ENCODE measurements at regions not wholly inside any gene's neighbourhood (a gene's known extent, or its start where the extent isn't known, plus 50 kb on each side); places are given as distances from the start of the nearest gene placed in this dataset.
A peak's percentile ranks its signal among the peaks of the same experiment; 100 is the strongest.

DNA sequence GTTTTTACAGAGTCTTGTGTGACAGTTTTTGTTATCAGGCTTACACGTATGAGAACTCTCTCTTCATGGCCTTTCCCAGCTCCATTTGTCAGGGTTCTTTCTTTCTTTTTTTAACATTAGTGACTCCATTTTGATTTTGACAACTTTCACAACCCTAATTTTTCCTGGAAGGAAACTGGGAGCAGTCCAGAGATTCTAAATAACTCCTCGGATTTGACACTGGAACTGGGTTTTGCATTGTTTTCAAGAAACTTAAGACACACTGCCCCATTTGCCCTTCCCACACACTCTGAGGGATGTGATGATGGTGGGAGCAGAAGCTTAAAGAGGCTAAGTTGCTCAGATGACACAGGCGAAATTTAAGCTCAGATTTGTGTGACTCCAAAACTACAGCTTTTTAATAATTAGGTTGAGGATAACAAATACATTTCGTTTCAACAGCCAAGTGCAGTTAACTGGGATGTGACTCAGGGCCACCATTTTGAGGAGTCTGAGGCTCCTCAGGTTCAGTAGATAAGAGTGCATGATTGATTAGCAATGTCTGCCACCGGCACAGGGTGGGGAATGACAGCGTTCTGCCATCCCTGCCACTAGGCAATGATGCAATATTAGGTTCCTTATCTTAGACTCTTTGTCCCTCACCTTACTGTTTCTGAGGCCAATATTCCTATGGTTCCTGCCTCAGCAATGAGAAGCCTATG is 95.1 kb upstream of the ATP1A1 start (continued):
- TF ChIP-seq SPI1 (IDR thresholded peaks at IDR 0.05; ENCODE audit: borderline replicate concordance, low read depth, low read length), result no peak
- TF ChIP-seq SETDB1 (IDR thresholded peaks at IDR 0.05; ENCODE audit: low read length), result no peak
- TF ChIP-seq ZNF384 (IDR thresholded peaks at IDR 0.05; ENCODE audit: low read depth, low read length), result no peak
- TF ChIP-seq SLC30A9 (CRISPR knock-in tag; IDR thresholded peaks at IDR 0.05), result no peak
- TF ChIP-seq, protein P1, sequence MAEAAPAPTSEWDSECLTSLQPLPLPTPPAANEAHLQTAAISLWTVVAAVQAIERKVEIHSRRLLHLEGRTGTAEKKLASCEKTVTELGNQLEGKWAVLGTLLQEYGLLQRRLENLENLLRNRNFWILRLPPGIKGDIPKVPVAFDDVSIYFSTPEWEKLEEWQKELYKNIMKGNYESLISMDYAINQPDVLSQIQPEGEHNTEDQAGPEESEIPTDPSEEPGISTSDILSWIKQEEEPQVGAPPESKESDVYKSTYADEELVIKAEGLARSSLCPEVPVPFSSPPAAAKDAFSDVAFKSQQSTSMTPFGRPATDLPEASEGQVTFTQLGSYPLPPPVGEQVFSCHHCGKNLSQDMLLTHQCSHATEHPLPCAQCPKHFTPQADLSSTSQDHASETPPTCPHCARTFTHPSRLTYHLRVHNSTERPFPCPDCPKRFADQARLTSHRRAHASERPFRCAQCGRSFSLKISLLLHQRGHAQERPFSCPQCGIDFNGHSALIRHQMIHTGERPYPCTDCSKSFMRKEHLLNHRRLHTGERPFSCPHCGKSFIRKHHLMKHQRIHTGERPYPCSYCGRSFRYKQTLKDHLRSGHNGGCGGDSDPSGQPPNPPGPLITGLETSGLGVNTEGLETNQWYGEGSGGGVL (CRISPR knock-in tag; IDR thresholded peaks at IDR 0.05), result no peak
- TF ChIP-seq NCOR1 (IDR thresholded peaks at IDR 0.05), result no peak
- TF ChIP-seq, protein P2, sequence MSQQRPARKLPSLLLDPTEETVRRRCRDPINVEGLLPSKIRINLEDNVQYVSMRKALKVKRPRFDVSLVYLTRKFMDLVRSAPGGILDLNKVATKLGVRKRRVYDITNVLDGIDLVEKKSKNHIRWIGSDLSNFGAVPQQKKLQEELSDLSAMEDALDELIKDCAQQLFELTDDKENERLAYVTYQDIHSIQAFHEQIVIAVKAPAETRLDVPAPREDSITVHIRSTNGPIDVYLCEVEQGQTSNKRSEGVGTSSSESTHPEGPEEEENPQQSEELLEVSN (IDR thresholded peaks at IDR 0.05; ENCODE audit: borderline replicate concordance in 1 of 2, extremely low read depth in 1 of 2, insufficient read depth in 1 of 2, insufficient read length in 1 of 2, low read depth in 1 of 2, low read length in 1 of 2, poor library complexity in 1 of 2, severe bottlenecking in 1 of 2), result no peak
- TF ChIP-seq SNIP1 (IDR thresholded peaks at IDR 0.05; ENCODE audit: low read depth), result no peak
- peak; percentile 82 for TF ChIP-seq GTF2A2 (tag; IDR thresholded peaks at IDR 0.05)
- no peak for TF ChIP-seq RFX1 (IDR thresholded peaks at IDR 0.05)
- TF ChIP-seq, protein P3, sequence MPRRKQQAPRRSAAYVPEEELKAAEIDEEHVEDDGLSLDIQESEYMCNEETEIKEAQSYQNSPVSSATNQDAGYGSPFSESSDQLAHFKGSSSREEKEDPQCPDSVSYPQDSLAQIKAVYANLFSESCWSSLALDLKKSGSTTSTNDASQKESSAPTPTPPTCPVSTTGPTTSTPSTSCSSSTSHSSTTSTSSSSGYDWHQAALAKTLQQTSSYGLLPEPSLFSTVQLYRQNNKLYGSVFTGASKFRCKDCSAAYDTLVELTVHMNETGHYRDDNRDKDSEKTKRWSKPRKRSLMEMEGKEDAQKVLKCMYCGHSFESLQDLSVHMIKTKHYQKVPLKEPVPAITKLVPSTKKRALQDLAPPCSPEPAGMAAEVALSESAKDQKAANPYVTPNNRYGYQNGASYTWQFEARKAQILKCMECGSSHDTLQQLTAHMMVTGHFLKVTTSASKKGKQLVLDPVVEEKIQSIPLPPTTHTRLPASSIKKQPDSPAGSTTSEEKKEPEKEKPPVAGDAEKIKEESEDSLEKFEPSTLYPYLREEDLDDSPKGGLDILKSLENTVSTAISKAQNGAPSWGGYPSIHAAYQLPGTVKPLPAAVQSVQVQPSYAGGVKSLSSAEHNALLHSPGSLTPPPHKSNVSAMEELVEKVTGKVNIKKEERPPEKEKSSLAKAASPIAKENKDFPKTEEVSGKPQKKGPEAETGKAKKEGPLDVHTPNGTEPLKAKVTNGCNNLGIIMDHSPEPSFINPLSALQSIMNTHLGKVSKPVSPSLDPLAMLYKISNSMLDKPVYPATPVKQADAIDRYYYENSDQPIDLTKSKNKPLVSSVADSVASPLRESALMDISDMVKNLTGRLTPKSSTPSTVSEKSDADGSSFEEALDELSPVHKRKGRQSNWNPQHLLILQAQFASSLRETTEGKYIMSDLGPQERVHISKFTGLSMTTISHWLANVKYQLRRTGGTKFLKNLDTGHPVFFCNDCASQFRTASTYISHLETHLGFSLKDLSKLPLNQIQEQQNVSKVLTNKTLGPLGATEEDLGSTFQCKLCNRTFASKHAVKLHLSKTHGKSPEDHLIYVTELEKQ (CRISPR knock-in tag; IDR thresholded peaks at IDR 0.05), result no peak
- peak; percentile 16; the same call in 1 of the 2 replicates for TF ChIP-seq DIDO1 (tag; IDR thresholded peaks at IDR 0.05; ENCODE audit: low read depth)
- TF ChIP-seq ZSCAN29 (IDR thresholded peaks at IDR 0.05), result no peak
- no peak for TF ChIP-seq ZNF408 (CRISPR knock-in tag; IDR thresholded peaks at IDR 0.05; ENCODE audit: low read depth)
- no peak for TF ChIP-seq SRF (CRISPR knock-in tag; IDR thresholded peaks at IDR 0.05)
- no peak for TF ChIP-seq KLF13 (tag; IDR thresholded peaks at IDR 0.05; ENCODE audit: borderline replicate concordance, low read depth)
- peak in 1 of 2 experiments; percentile 22; a peak in 1 of 4 replicates for TF ChIP-seq RCOR1 (IDR thresholded peaks at IDR 0.05; ENCODE audit: borderline replicate concordance in 1 of 2, low read depth in 2 of 2, low read length in 2 of 2)
- TF ChIP-seq, protein P4, sequence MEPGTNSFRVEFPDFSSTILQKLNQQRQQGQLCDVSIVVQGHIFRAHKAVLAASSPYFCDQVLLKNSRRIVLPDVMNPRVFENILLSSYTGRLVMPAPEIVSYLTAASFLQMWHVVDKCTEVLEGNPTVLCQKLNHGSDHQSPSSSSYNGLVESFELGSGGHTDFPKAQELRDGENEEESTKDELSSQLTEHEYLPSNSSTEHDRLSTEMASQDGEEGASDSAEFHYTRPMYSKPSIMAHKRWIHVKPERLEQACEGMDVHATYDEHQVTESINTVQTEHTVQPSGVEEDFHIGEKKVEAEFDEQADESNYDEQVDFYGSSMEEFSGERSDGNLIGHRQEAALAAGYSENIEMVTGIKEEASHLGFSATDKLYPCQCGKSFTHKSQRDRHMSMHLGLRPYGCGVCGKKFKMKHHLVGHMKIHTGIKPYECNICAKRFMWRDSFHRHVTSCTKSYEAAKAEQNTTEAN (CRISPR knock-in tag; IDR thresholded peaks at IDR 0.05), result no peak
- no peak for TF ChIP-seq ZNF764 (CRISPR knock-in tag; IDR thresholded peaks at IDR 0.05; ENCODE audit: low read depth)
- TF ChIP-seq ILK (tag; IDR thresholded peaks at IDR 0.05; ENCODE audit: borderline replicate concordance, low read depth), result no peak
- TF ChIP-seq KLF10 (CRISPR knock-in tag; IDR thresholded peaks at IDR 0.05), result no peak

Data from K562 (cell line).